NCI-H446 treated with DMSO at 0.1 percent for 48 hours (cell line): ENCODE measurements at regions not wholly inside any gene's neighbourhood (a gene's known extent, or its start where the extent isn't known, plus 50 kb on each side); places are given as distances from the start of the nearest gene placed in this dataset.

Experiments used
- DNase-seq: peaks from one replicate; lab custom pipeline; 2025; lab: John Stamatoyannopoulos, UW

DNA sequence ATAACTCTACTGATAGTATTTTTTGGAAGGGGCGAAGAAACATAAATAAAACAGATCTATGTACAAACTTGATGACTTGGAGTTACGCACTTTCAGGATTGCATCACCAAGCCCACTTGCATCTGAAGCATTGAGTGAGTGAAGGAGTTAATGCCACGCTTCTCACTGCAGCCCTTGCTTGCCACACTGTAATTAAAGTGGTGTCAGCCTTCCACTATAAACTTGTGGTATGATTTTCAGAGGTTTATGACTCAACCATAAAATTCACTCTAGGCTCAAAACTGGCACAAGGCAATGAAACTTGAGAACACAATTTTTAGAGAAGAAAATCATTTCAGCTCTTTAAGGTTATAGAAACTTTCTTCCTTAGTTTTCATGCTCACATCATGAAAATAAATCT is 93.9 kb upstream of the PRMT6 start:
- no peak for DNase-seq

DNA sequence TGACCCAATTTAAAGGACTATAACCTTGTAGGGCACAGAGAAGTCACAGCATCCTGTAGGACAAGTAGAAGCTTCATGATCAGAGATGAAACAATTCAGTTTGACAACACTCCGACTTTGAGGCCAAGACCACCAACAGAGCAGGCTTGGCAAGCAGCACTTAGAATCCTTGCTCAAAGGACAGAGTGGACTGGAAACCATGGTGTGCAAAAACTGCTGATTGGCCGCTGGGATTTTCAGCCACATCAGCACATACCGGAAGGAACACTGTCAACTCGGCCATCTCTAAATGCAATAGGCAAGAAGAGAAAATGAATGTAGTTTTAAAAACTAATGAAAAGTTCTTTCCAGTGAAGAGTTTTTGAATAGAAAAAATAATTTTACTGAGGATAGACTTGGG is 92.0 kb upstream of the PRMT6 start:
- no peak for DNase-seq

GRCh38 chr1:106968644-106969043 is 87.8 kb upstream of the PRMT6 start:
- no peak for DNase-seq

GRCh38 chr1:106969731-106970130 is 86.7 kb upstream of the PRMT6 start:
- no peak for DNase-seq

DNA sequence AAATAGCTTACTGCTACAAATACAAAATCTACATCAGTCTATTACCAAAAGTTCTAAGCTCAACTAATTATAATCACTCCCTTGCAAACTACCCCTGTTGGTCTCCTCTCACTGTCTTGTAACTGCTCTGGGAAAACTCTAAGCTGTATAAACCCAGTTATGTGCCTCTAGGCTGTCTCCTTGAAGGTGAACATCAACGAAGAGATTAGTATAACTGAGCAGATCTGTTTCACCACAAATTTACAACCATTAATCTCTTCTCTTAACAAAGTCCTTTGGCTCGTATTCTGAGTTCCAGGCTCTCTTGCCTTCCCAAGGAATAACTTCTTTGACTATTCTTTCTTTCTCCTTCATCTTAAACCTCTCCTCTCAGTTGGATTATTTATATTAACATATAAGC is 84.4 kb upstream of the PRMT6 start:
- DNase-seq: no peak

- no peak for DNase-seq
These were observed 80.5 kb upstream of the PRMT6 start for GRCh38 chr1:106975944-106976343.

- peak; percentile 84 for DNase-seq
These were observed 77.8 kb upstream of the PRMT6 start for GRCh38 chr1:106978477-106979322.

GRCh38 chr1:106979371-106979770 is 77.1 kb upstream of the PRMT6 start:
- no peak for DNase-seq

DNA sequence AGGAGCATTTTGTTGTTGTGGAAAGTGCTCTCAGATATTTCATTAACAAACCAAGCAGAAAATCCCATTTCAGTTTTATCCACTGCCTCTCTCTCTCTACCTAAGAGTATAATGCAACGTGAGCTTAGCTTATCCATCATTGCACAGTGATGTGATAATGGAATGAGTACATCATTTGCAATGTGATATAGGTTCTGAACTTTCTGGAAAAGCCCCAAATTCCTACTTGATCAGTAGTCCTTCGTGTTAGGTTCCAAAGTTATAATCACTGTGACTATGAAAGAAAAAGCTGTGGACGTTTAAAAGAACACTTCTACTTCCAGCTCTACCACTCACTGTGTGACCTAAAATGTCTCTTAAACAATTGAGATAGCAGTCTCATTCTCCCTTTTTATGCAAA is 76.4 kb upstream of the PRMT6 start:
- no peak for DNase-seq

DNA sequence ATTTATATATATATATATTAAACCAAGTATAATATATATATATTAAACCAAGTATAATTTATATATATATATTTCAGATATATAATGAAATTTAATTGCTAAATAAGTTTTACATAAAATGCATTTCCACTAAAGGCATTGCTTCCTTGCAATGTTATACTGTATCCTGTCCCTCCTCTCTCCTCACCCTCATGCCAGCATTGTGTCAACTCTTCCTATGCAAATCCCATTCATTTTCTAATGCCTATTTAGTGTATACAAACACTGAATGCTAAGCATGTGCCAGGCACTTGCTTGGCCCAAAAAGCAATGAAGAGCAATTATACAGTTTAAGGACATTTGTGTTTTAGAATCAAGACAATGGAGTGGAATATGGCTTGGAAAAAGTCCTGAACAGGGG is 71.7 kb upstream of the PRMT6 start:
- DNase-seq: no peak

GRCh38 chr1:106986603-106987002 is 69.9 kb upstream of the PRMT6 start:
- no peak for DNase-seq

GRCh38 chr1:106995970-106996369 is 60.5 kb upstream of the PRMT6 start:
- DNase-seq: no peak

DNA sequence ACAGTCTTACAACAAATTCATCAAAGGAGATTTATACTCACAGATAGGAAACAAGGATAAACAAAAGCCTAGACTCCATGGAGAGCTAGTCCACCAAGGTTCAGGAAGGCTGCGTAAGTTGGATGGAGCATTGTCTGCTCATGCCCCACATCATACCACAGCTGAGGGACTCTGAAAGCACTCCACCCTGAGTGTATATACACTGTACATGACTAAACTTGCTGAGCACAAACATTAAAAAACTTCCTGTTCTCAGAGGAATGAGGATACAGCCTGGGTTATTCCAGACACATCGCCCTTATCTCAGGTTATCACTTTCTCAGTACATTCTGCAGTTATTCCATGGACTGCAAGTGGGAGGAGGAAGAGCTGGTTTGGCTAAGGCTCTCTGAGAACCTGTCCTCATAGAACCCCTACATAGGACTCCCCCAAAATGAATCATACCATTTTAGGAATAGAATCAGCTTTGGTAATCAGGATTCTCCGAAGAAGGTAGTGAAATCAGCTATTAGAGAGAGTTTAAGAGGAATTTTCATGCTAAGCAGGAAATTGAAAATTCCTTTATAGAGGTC is 58.0 kb upstream of the PRMT6 start:
- DNase-seq: no peak

- peak; percentile 75 for DNase-seq
These were observed 55.6 kb upstream of the PRMT6 start for GRCh38 chr1:107000902-107001301.

DNA sequence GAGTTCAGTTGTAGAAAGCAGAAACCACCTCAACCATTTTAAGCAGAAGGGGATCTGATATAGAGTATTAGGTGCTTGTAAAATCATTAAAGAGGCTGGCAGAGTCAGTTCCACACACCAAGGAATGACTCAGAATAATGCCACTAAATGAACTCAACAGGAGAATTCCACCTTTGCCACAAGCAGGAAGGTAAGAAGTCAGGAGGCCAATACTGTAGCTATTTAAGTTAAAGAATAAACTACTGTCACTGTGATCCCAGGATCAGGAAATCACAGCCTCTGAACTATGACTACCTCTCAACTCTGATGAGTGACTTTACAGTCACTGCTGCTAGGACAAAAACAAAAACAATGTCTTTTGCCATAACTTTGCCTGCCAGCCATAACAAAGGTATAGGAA is 52.5 kb upstream of the PRMT6 start:
- no peak for DNase-seq

GRCh38 chr1:107004421-107004820 is 52.1 kb upstream of the PRMT6 start:
- no peak for DNase-seq
